Astrocyte (in vitro differentiated cells and primary cell): ENCODE measurements at regions not wholly inside any gene's neighbourhood (a gene's known extent, or its start where the extent isn't known, plus 50 kb on each side); places are given as distances from the start of the nearest gene placed in this dataset.

Experiments used
- DNase-seq: peaks from one replicate; pipeline ENCODE4 v3.0.0-alpha.2; 2010; ENCODE audit warnings: low read depth
- FAIRE-seq: peaks from 2 replicates; lab custom pipeline; 2011; peaks lifted over from hg19 to GRCh38; lab: Jason Lieb, UNC
- H2AFZ ChIP-seq: 2 replicates; pipeline ENCODE4 v1.6.0; 2012; ENCODE audit warnings: low read depth, low read length, inconsistent platforms
- H3K27ac ChIP-seq: 2 replicates; pipeline ENCODE4 v1.5.1; 2011; ENCODE audit warnings: low read depth, low read length, inconsistent platforms
- H3K27me3 ChIP-seq: 2 replicates; pipeline ENCODE4 v1.6.0; 2011; ENCODE audit warnings: low read length, inconsistent platforms; ENCODE audit not compliant: insufficient read depth
- H3K36me3 ChIP-seq: 2 replicates; pipeline ENCODE4 v1.5.1; 2011; ENCODE audit warnings: low read length, inconsistent platforms; ENCODE audit not compliant: insufficient read depth
- H3K4me1 ChIP-seq: 2 replicates; pipeline ENCODE4 v1.5.1; 2011; ENCODE audit warnings: low read length, inconsistent platforms; ENCODE audit not compliant: insufficient read depth
- H3K4me2 ChIP-seq: 2 replicates; pipeline ENCODE4 v1.6.0; 2012; ENCODE audit warnings: low read length, inconsistent platforms
- H3K4me3 ChIP-seq: 2 replicates; pipeline ENCODE4 v1.5.1; 2011; ENCODE audit warnings: low read depth, mild to moderate bottlenecking, low read length, inconsistent platforms; ENCODE audit not compliant: insufficient read depth
- H3K79me2 ChIP-seq: 2 replicates; pipeline ENCODE4 v1.6.0; 2012; ENCODE audit warnings: mild to moderate bottlenecking, low read length, inconsistent platforms; ENCODE audit not compliant: insufficient read depth
- H3K9ac ChIP-seq: 2 replicates; pipeline ENCODE4 v1.6.0; 2012; ENCODE audit warnings: mild to moderate bottlenecking, low read length, inconsistent platforms
- H3K9me3 ChIP-seq: 2 replicates; pipeline ENCODE4 v1.5.1; 2012; ENCODE audit warnings: low read depth, mild to moderate bottlenecking, low read length, inconsistent platforms; ENCODE audit not compliant: insufficient read depth
- H4K20me1 ChIP-seq: 2 replicates; pipeline ENCODE4 v1.6.0; 2012; ENCODE audit warnings: low read length, inconsistent platforms; ENCODE audit not compliant: insufficient read depth
- H3K27ac Mint-ChIP-seq: one replicate; pipeline ENCODE4 v1.8.0; 2021; ENCODE audit warnings: mild to moderate bottlenecking, mixed read lengths; ENCODE audit not compliant: unreplicated experiment
- H3K27me3 Mint-ChIP-seq: one replicate; pipeline ENCODE4 v1.8.0; 2021; ENCODE audit warnings: low read depth, mixed read lengths; ENCODE audit not compliant: unreplicated experiment
- H3K36me3 Mint-ChIP-seq: one replicate; pipeline ENCODE4 v1.8.0; 2021; ENCODE audit warnings: low read depth, mixed read lengths; ENCODE audit not compliant: unreplicated experiment
- H3K4me1 Mint-ChIP-seq: one replicate; pipeline ENCODE4 v1.8.0; 2021; ENCODE audit warnings: low read depth, mixed read lengths; ENCODE audit not compliant: unreplicated experiment
- H3K4me3 Mint-ChIP-seq: one replicate; pipeline ENCODE4 v1.8.0; 2021; ENCODE audit warnings: mild to moderate bottlenecking, moderate library complexity, mixed read lengths; ENCODE audit not compliant: unreplicated experiment
- H3K9me3 Mint-ChIP-seq: one replicate; pipeline ENCODE4 v1.8.0; 2021; ENCODE audit warnings: mild to moderate bottlenecking, mixed read lengths; ENCODE audit not compliant: unreplicated experiment
- CTCF ChIP-seq: IDR thresholded peaks from 2 replicates; pipeline ENCODE4 v1.5.1; 2011; ENCODE audit warnings: low read depth, mild to moderate bottlenecking, inconsistent platforms, low read length, moderate library complexity; ENCODE audit not compliant: insufficient read depth
- EZH2 ChIP-seq: IDR thresholded peaks from 2 replicates; pipeline ENCODE4 v1.6.1; 2012; ENCODE audit warnings: mild to moderate bottlenecking, low read length, inconsistent platforms; ENCODE audit not compliant: insufficient read depth

DNA sequence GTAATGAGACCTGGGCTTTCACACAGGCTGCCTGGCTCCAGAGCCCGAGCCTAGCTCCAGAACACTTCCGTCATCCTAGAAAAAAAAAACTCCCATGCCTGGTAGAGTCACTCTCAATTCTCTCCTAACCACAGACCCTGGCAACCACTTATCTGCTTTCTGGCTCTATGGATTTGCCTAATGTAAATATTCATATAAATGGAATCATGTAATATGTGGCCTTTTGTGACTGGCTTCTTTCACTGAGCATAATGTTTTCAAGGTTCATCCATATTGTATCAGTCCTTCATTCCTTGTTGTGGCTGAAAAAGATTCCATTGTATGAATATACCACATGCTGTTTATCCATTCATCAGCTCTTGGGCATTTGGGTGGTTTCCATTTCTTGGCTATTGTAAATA lies 167.7 kb upstream of the MKLN1 start:
- no peak overlapping the region for H3K4me3 Mint-ChIP-seq
- no peaks in the 10 kb centered on the region for H3K79me2 ChIP-seq
- TF ChIP-seq CTCF (no peak), EZH2 (no peak)

DNA sequence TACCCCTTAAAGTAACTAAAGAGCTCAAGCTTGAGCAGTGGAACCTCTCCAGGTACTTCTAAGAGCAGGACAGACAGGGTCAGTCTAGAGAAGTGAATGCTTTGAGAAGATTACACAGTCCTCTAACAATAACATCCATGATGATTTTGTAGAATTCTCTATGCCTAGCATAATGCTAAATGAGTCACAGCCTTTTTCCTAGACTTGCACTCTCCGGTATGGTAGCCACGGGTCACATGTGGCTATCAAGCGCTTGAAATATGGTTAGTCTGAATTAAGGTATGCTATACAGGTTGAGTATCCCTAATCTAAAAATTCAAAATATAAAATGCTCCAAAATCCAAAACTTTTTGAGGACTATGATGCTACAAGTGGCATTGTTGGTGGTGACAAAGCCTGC lies 166.6 kb upstream of the MKLN1 start:
- peak overlapping the region; percentile 15 for H3K9ac ChIP-seq
- H3K9me3 Mint-ChIP-seq = no peaks in the 10 kb centered on the region
- DNase-seq (peak; percentile 61), FAIRE-seq (peak; percentile 49)
- H2AFZ ChIP-seq = no peak overlapping the region
- H3K4me1 ChIP-seq = peaks cover 42% of the 10 kb centered on the region
- H3K27me3 Mint-ChIP-seq = no peaks in the 10 kb centered on the region
- TF ChIP-seq EZH2 = no peak
- no peak for TF ChIP-seq CTCF
- H3K36me3 Mint-ChIP-seq = no peaks in the 10 kb centered on the region
- no peak overlapping the region for H3K4me3 Mint-ChIP-seq
- H3K4me3 ChIP-seq = no peak overlapping the region
- peak overlapping the region; percentile 38 for H3K27ac Mint-ChIP-seq
- no peaks in the 10 kb centered on the region for H3K79me2 ChIP-seq
- H3K36me3 ChIP-seq = no peaks in the 10 kb centered on the region
- peaks cover 30% of the 10 kb centered on the region for H3K4me1 Mint-ChIP-seq
- peak overlapping the region; percentile 23 for H3K4me2 ChIP-seq
- no peaks in the 10 kb centered on the region for H3K27me3 ChIP-seq
- H3K9me3 ChIP-seq = no peaks in the 10 kb centered on the region
- no peaks in the 10 kb centered on the region for H4K20me1 ChIP-seq
- peak overlapping the region; percentile 68 for H3K27ac ChIP-seq

More for the DNA sequence above, 167.7 kb upstream of the MKLN1 start:
- H3K4me1 ChIP-seq = peaks cover 35% of the 10 kb centered on the region
- Mint-ChIP-seq H3K4me1 (peaks cover 23% of the 10 kb centered on the region), H3K27me3 (no peaks in the 10 kb centered on the region), H3K9me3 (no peaks in the 10 kb centered on the region), H3K36me3 (no peaks in the 10 kb centered on the region), H3K27ac (peak overlapping the region; percentile 6)
- peak overlapping the region; percentile 19 for H2AFZ ChIP-seq
- FAIRE-seq = no peak
- H4K20me1 ChIP-seq = no peaks in the 10 kb centered on the region
- H3K9ac ChIP-seq = no peak overlapping the region
- peak overlapping the region; percentile 67 for H3K27ac ChIP-seq
- no peaks in the 10 kb centered on the region for H3K27me3 ChIP-seq
- no peak overlapping the region for H3K4me3 ChIP-seq
- peak overlapping the region; percentile 36 for H3K4me2 ChIP-seq
- DNase-seq = peak; percentile 78
- no peaks in the 10 kb centered on the region for H3K9me3 ChIP-seq
- no peaks in the 10 kb centered on the region for H3K36me3 ChIP-seq

- peak overlapping the region; percentile 80 for H3K27ac Mint-ChIP-seq
- peak; percentile 76 for FAIRE-seq
- peak overlapping the region; percentile 80 for H3K27ac ChIP-seq
These were observed 163.4 kb upstream of the MKLN1 start for GRCh38 chr7:131164025-131164925.

More at GRCh38 chr7:131164025-131164925, 163.4 kb upstream of the MKLN1 start:
- DNase-seq = peak; percentile 88
- Histone ChIP-seq H3K27me3 (no peaks in the 10 kb centered on the region), H3K79me2 (no peaks in the 10 kb centered on the region), H3K4me3 (no peak overlapping the region), H3K4me1 (peaks cover 39% of the 10 kb centered on the region), H3K4me2 (peak overlapping the region; percentile 61), H3K9me3 (no peaks in the 10 kb centered on the region), H3K9ac (peak overlapping the region; percentile 61), H2AFZ (peak overlapping the region; percentile 20), H3K36me3 (no peaks in the 10 kb centered on the region), H4K20me1 (no peaks in the 10 kb centered on the region)
- H3K4me3 Mint-ChIP-seq = no peak overlapping the region
- no peaks in the 10 kb centered on the region for H3K27me3 Mint-ChIP-seq
- TF ChIP-seq CTCF (no peak), EZH2 (no peak)
- H3K9me3 Mint-ChIP-seq = no peaks in the 10 kb centered on the region
- H3K4me1 Mint-ChIP-seq = peaks cover 27% of the 10 kb centered on the region
- H3K36me3 Mint-ChIP-seq = no peaks in the 10 kb centered on the region
